HEK293T (cell line): ENCODE measurements at regions not wholly inside any gene's neighbourhood (a gene's known extent, or its start where the extent isn't known, plus 50 kb on each side); places are given as distances from the start of the nearest gene placed in this dataset.

Source experiments
- CTCF ChIA-PET: fragments of 350-600 bp; formaldehyde crosslinking; extraction: SDS; loops from one replicate; lab custom pipeline; 2021; ENCODE audit warnings: antibody characterized with exemption, inconsistent platforms; lab: Yijun Ruan, JAX
- POLR2A ChIA-PET: fragments of 350-600 bp; formaldehyde crosslinking; extraction: SDS; loops from one replicate; lab custom pipeline; 2020; ENCODE audit warnings: antibody characterized with exemption, inconsistent platforms; lab: Yijun Ruan, JAX
- DNase-seq: peaks from one replicate; pipeline ENCODE4 v3.0.0; 2012; ENCODE audit warnings: mixed read lengths; ENCODE audit errors: extremely low spot score
- ARNT ChIP-seq: fragments of 450-650 bp; IDR thresholded peaks from 2 replicates; pipeline ENCODE4 v1.6.1; 2017; ENCODE audit warnings: mild to moderate bottlenecking
- BHLHE40 ChIP-seq: fragments of 450-650 bp; IDR thresholded peaks from 2 replicates; pipeline ENCODE4 v1.6.1; 2016; ENCODE audit warnings: mild to moderate bottlenecking, moderate library complexity, borderline replicate concordance
- CTBP1 ChIP-seq: fragments of 450-650 bp; IDR thresholded peaks from 2 replicates; pipeline ENCODE4 v1.6.1; 2016; ENCODE audit warnings: borderline replicate concordance
- ELF4 ChIP-seq: fragments of 450-650 bp; IDR thresholded peaks from 2 replicates; pipeline ENCODE4 v1.6.1; 2017; ENCODE audit warnings: antibody characterized with exemption
- FOXA1 ChIP-seq: fragments of 450-650 bp; IDR thresholded peaks from 2 replicates; pipeline ENCODE4 v1.6.1; 2016; ENCODE audit warnings: mild to moderate bottlenecking
- FOXK2 ChIP-seq: fragments of 450-650 bp; IDR thresholded peaks from 2 replicates; pipeline ENCODE4 v1.6.1; 2016; ENCODE audit warnings: mild to moderate bottlenecking
- FOXM1 ChIP-seq: fragments of 450-650 bp; IDR thresholded peaks from 2 replicates; pipeline ENCODE4 v1.6.1; 2017; ENCODE audit warnings: mild to moderate bottlenecking, borderline replicate concordance
- HDGF ChIP-seq: fragments of 450-650 bp; IDR thresholded peaks from 2 replicates; pipeline ENCODE4 v1.6.1; 2017; ENCODE audit warnings: antibody characterized with exemption, borderline replicate concordance
- L3MBTL2 ChIP-seq: fragments of 450-650 bp; conservative IDR thresholded peaks from 2 replicates; pipeline ENCODE4 v1.6.1; 2016; ENCODE audit warnings: mild to moderate bottlenecking
- LEF1 ChIP-seq: fragments of 450-650 bp; IDR thresholded peaks from 2 replicates; pipeline ENCODE4 v1.6.1; 2017; ENCODE audit warnings: mild to moderate bottlenecking, borderline replicate concordance
- NFRKB ChIP-seq: fragments of 450-650 bp; IDR thresholded peaks from 2 replicates; pipeline ENCODE4 v1.6.1; 2016; ENCODE audit warnings: mild to moderate bottlenecking, moderate library complexity
- SP1 ChIP-seq: fragments of 450-650 bp; IDR thresholded peaks from 2 replicates; pipeline ENCODE4 v1.6.1; 2017
- SUZ12 ChIP-seq: fragments of 450-650 bp; IDR thresholded peaks from 2 replicates; pipeline ENCODE4 v1.6.1; 2016; ENCODE audit warnings: mild to moderate bottlenecking
- TARDBP ChIP-seq: fragments of 450-650 bp; IDR thresholded peaks from 2 replicates; pipeline ENCODE4 v1.6.1; 2016
- ZNF384 ChIP-seq: fragments of 450-650 bp; IDR thresholded peaks from 2 replicates; pipeline ENCODE4 v1.6.1; 2016
- TF ChIP-seq, protein P1 (sequence below): fragments of 450-650 bp; IDR thresholded peaks from 2 replicates; pipeline ENCODE4 v1.6.1; 2016

DNA sequence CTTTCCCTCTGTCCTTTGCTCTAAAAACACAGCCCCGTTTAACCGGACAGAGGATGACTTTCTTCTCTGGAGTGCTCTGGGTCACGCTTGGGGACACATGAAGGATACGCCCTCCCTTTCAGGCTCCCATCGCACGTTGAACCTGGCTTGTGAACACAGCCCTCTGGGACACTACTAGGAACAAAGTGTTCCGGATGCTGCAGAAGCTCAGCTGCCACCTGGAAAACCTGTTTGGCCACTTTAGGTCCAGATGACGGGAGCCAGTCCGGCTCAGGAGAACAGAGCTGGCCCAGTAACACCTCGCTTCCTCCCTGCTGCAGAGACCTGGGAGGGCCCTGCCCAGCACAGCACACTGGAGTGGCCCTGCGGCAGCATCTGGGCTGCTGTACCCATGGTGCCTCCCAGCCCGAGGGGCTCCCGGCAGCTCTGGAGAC, 60.1 kb downstream of the GADD45G start:
- DNase-seq: no peak
- CTCF ChIA-PET: no interaction called here
- TF ChIP-seq HDGF: no peak
- no peak for TF ChIP-seq TARDBP
- no peak for TF ChIP-seq FOXK2
- no peak for TF ChIP-seq LEF1
- TF ChIP-seq L3MBTL2: no peak
- no peak for TF ChIP-seq ARNT
- TF ChIP-seq FOXA1: no peak
- TF ChIP-seq SP1: no peak
- no peak for TF ChIP-seq ZNF384
- TF ChIP-seq CTBP1: no peak
- TF ChIP-seq, protein P1, sequence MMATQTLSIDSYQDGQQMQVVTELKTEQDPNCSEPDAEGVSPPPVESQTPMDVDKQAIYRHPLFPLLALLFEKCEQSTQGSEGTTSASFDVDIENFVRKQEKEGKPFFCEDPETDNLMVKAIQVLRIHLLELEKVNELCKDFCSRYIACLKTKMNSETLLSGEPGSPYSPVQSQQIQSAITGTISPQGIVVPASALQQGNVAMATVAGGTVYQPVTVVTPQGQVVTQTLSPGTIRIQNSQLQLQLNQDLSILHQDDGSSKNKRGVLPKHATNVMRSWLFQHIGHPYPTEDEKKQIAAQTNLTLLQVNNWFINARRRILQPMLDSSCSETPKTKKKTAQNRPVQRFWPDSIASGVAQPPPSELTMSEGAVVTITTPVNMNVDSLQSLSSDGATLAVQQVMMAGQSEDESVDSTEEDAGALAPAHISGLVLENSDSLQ: no peak
- no peak for TF ChIP-seq SUZ12
- no peak for TF ChIP-seq FOXM1
- TF ChIP-seq NFRKB: no peak
- TF ChIP-seq ELF4: no peak
- TF ChIP-seq BHLHE40: no peak
- POLR2A ChIA-PET: no interaction called here

DNA sequence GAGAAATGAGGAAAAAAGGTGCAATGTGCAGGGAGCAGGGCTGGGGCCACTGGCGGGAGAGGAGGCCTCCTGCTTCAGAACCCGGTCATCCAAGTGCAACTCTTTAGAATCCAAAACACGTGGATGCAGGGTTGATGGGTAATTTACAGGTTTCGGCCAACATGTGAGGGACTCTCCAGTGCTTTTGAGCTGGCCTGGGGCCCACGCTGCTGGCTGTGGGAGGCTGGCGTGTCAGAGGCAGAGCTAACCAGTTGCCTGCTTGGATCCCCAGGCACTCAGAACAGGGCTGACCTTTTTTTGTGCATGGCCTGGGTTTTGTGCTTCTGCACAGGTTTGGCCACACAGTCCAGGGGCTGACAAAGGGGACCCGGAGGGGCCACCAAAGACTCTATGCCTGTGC, 61.6 kb downstream of the GADD45G start:
- TF ChIP-seq NFRKB: no peak
- TF ChIP-seq BHLHE40: no peak
- DNase-seq: no peak
- ChIA-PET CTCF (no interaction called here), POLR2A (no interaction called here)

DNA sequence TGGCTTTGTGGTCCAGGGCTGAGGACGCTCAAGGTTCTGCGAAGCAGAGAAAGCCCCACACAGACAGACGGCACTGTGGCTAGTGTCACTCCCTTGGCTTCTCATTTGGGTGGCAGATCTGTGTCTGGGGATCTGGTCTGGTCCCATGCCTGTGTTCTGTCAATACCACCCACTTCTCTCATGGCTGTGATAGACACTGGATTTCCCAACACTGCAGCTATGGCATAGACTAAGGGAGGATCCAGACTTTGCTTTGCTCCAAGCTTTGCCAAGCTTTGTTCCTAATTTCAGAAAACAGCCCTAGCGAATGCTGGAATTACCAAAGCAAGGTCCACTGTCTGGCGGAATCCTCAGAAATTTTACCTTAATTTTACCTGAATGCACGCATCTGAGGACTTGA, 62.1 kb downstream of the GADD45G start:
- CTCF ChIA-PET: no interaction called here
- POLR2A ChIA-PET: no interaction called here
- no peak for DNase-seq
- TF ChIP-seq SUZ12 (no peak), ZNF384 (no peak), ELF4 (no peak), FOXK2 (no peak), ARNT (no peak), L3MBTL2 (no peak), CTBP1 (no peak), LEF1 (no peak), FOXM1 (no peak), TARDBP (no peak), NFRKB (no peak), HDGF (no peak), FOXA1 (no peak), BHLHE40 (no peak), SP1 (no peak)
- TF ChIP-seq, protein P1: no peak

DNA sequence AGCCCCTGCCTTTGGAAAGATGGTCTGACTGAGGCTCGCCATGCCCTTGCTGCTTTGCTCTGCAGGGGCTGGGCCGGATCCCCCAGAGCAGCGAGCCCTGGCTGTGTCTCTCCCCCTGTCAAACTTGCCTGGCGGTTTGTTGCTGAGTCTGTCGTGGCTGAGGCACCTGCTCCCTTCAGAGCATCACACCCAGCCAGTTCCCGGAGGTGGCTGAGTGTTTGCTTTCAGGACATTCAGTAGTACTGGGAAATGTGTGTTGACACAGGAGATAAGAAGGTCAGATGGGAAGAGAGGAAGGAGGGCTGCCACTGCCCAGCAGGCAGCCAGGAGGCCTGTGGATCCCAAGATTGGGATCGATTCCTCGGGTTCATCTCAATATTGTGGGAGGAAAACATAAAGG, 62.9 kb downstream of the GADD45G start:
- CTCF ChIA-PET: no interaction called here
- TF ChIP-seq NFRKB (no peak), FOXK2 (no peak), BHLHE40 (no peak), ARNT (no peak), SUZ12 (no peak), ZNF384 (no peak), FOXA1 (no peak), LEF1 (no peak), HDGF (no peak), ELF4 (no peak), SP1 (no peak), L3MBTL2 (no peak), CTBP1 (no peak), TARDBP (no peak), FOXM1 (no peak)
- TF ChIP-seq, protein P1: no peak

DNA sequence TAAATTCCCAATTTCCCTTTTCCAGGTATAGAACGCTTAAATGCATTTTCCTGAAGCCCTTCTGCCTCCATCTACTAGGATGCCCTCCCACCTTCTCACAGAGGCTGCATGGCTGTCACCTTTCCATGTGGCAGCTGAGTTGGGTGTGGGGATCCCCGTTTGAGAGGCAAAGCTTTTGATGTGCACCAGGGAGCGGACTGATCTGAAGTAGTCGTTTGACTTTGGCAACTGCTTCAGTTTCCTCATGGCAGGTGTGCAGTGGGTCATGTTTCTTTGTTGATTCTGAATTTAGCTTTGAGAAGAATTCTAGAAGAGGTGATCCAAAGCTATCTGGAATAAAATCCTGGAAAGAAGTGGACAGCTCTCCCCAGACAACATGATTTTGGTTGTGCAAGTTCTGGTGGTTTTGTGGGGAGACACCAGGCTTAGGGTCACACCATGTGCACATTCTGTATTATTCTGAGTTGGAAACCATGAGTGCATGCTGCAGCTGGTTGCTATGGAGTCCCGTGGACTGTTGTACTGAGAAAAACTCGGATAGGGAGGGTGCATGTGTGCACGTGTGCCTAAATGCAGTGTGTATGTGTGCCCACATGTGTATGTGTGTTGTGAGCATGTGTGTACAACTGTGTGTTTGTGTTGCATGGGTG, 63.5 kb downstream of the GADD45G start:
- ChIA-PET POLR2A (no interaction called here), CTCF (no interaction called here)
- no peak for TF ChIP-seq NFRKB
- no peak for TF ChIP-seq SP1
- TF ChIP-seq BHLHE40: no peak
- no peak for TF ChIP-seq HDGF
- TF ChIP-seq ELF4: no peak
- TF ChIP-seq LEF1: no peak
- no peak for TF ChIP-seq ZNF384
- no peak for TF ChIP-seq SUZ12
- TF ChIP-seq FOXM1: no peak
- no peak for DNase-seq

More for the DNA sequence above, 62.9 kb downstream of the GADD45G start:
- POLR2A ChIA-PET: no interaction called here
- DNase-seq: no peak

DNA sequence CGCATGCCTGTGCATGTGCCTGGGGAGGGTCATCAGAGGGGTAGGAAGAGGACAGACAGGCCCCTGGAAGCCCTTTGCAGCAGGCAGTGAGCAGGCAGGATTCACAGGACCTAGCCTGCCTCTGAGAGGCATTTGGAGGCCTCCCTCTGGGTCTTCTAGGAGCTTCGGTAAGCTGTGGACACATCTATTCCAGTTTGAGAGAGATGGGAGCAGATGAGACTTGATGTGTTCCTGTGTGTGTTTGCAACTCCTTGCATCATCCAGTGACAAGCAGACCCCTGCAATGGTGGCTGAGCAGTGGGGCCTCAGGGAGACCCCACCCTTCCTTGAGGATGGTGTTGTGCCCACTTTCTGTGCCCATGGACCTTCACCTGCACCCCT, 64.0 kb downstream of the GADD45G start:
- DNase-seq: no peak
- TF ChIP-seq SP1 (no peak), NFRKB (no peak), TARDBP (no peak)
- POLR2A ChIA-PET: no interaction called here
- CTCF ChIA-PET: no interaction called here
